GM12872 (cell line): ENCODE measurements at regions not wholly inside any gene's neighbourhood (a gene's known extent, or its start where the extent isn't known, plus 50 kb on each side); places are given as distances from the start of the nearest gene placed in this dataset.
A peak's percentile ranks its signal among the peaks of the same experiment; 100 is the strongest.

Source experiments
- CTCF ChIP-seq: IDR thresholded peaks from 3 replicates; pipeline ENCODE4 v1.5.1; 2011; ENCODE audit warnings: low read depth, mild to moderate bottlenecking, low read length, moderate library complexity; ENCODE audit not compliant: insufficient read depth

GRCh38 chr3:130258532-130258952, 86.9 kb upstream of the COL6A5 start:
- no peak for TF ChIP-seq CTCF

- no peak for TF ChIP-seq CTCF
Observed at GRCh38 chr3:130259166-130259874, 86.2 kb upstream of the COL6A5 start.

GRCh38 chr3:130260918-130261317, 84.6 kb upstream of the COL6A5 start:
- no peak for TF ChIP-seq CTCF

GRCh38 chr3:130263708-130264107, 81.8 kb upstream of the COL6A5 start:
- TF ChIP-seq CTCF, result no peak

- TF ChIP-seq CTCF, result no peak
Observed at GRCh38 chr3:130266817-130267216, 78.7 kb upstream of the COL6A5 start.

- peak; percentile 89 for TF ChIP-seq CTCF
Observed at GRCh38 chr3:130276203-130276803, 69.2 kb upstream of the COL6A5 start.

GRCh38 chr3:130288670-130289069, 56.8 kb upstream of the COL6A5 start:
- no peak for TF ChIP-seq CTCF
